Liver (tissue), 8 donors: ENCODE measurements at regions not wholly inside any gene's neighbourhood (a gene's known extent, or its start where the extent isn't known, plus 50 kb on each side); places are given as distances from the start of the nearest gene placed in this dataset.

ENCODE experiments used
- DNase-seq: peaks from one replicate; pipeline ENCODE4 v3.0.0-alpha.2; 2017; ENCODE audit warnings: low spot score
- H3K27ac ChIP-seq, 2 donors: one replicate each; pipeline ENCODE4 v1.7.0; 2013; ENCODE audit warnings: inconsistent platforms in 2 of 2, low read length in 2 of 2, control low read depth in 1 of 2, low read depth in 1 of 2, mild to moderate bottlenecking in 1 of 2
- H3K27me3 ChIP-seq, 4 donors: one replicate each; pipeline versions ENCODE4 v1.6.1 to v1.7.0; 2013; ENCODE audit warnings: low read length in 3 of 4, inconsistent platforms in 1 of 4, mild to moderate bottlenecking in 1 of 4, moderate library complexity in 1 of 4; ENCODE audit not compliant: control insufficient read depth in 4 of 4, insufficient read depth in 4 of 4
- H3K36me3 ChIP-seq, 4 donors: one replicate each; pipeline versions ENCODE4 v1.6.1 to v1.7.0; 2013; ENCODE audit warnings: low read length in 3 of 4, mild to moderate bottlenecking in 3 of 4, low read depth in 1 of 4, moderate library complexity in 1 of 4; ENCODE audit not compliant: control insufficient read depth in 4 of 4, insufficient read depth in 3 of 4
- H3K4me1 ChIP-seq, 4 donors: one replicate each; pipeline versions ENCODE4 v1.6.1 to v1.7.0; 2013; ENCODE audit warnings: low read length in 3 of 4, mild to moderate bottlenecking in 3 of 4, moderate library complexity in 1 of 4; ENCODE audit not compliant: control insufficient read depth in 4 of 4, insufficient read depth in 4 of 4
- H3K4me3 ChIP-seq, 3 donors: one replicate each; pipeline versions ENCODE4 v1.6.1 to v1.7.0; 2013; ENCODE audit warnings: low read length in 3 of 3, control low read depth in 1 of 3, low read depth in 1 of 3, mild to moderate bottlenecking in 1 of 3
- H3K9ac ChIP-seq, 2 donors: one replicate each; pipeline ENCODE4 v1.7.0; 2013; ENCODE audit warnings: low read length in 2 of 2, mild to moderate bottlenecking in 2 of 2, moderate library complexity in 2 of 2, control low read depth in 1 of 2, low read depth in 1 of 2
- H3K9me3 ChIP-seq, 4 donors: one replicate each; pipeline versions ENCODE4 v1.6.1 to v1.7.0; 2013; ENCODE audit warnings: low read length in 3 of 4; ENCODE audit not compliant: control insufficient read depth in 4 of 4
- EGR1 ChIP-seq, 2 donors: IDR thresholded peaks; 2 replicates each; pipeline ENCODE4 v1.6.1; 2016 to 2018; ENCODE audit warnings: antibody characterized with exemption in 2 of 2, low read depth in 2 of 2
- FOXA1 ChIP-seq: IDR thresholded peaks from 2 replicates; pipeline ENCODE4 v1.6.1; 2016; ENCODE audit warnings: antibody characterized with exemption
- FOXA2 ChIP-seq: IDR thresholded peaks from 2 replicates; pipeline ENCODE4 v1.6.1; 2016; ENCODE audit warnings: antibody characterized with exemption
- GABPA ChIP-seq, 2 donors: IDR thresholded peaks in 1 of 2; conservative IDR thresholded peaks in 1 of 2; 2 replicates each; pipeline ENCODE4 v1.6.1; 2016; ENCODE audit warnings: antibody characterized with exemption in 2 of 2, mild to moderate bottlenecking in 1 of 2, moderate library complexity in 1 of 2
- HNF4A ChIP-seq, 2 donors: conservative IDR thresholded peaks; 2 replicates each; pipeline ENCODE4 v1.6.1; 2016; ENCODE audit warnings: antibody characterized with exemption in 2 of 2, mild to moderate bottlenecking in 2 of 2
- HNF4G ChIP-seq: IDR thresholded peaks from 2 replicates; pipeline ENCODE4 v1.6.1; 2016; ENCODE audit warnings: antibody characterized with exemption
- JUND ChIP-seq, 2 donors: IDR thresholded peaks; 2 replicates each; pipeline ENCODE4 v1.6.1; 2016; ENCODE audit warnings: antibody characterized with exemption in 2 of 2
- NR2F2 ChIP-seq: IDR thresholded peaks from 2 replicates; pipeline ENCODE4 v1.6.1; 2016; ENCODE audit warnings: antibody characterized with exemption
- RAD21 ChIP-seq, 2 donors: IDR thresholded peaks; 2 replicates each; pipeline ENCODE4 v1.6.1; 2016; ENCODE audit warnings: antibody characterized with exemption in 2 of 2, mild to moderate bottlenecking in 2 of 2
- RXRA ChIP-seq, 2 donors: IDR thresholded peaks; 2 replicates each; pipeline ENCODE4 v1.6.1; 2017 to 2018; ENCODE audit warnings: antibody characterized with exemption in 2 of 2, mild to moderate bottlenecking in 1 of 2
- SP1 ChIP-seq: IDR thresholded peaks from 2 replicates; pipeline ENCODE4 v1.6.1; 2018; ENCODE audit warnings: antibody characterized with exemption, mild to moderate bottlenecking
- TAF1 ChIP-seq: conservative IDR thresholded peaks from 2 replicates; pipeline ENCODE4 v1.6.1; 2016; ENCODE audit warnings: antibody characterized with exemption, mild to moderate bottlenecking
- YY1 ChIP-seq: IDR thresholded peaks from 2 replicates; pipeline ENCODE4 v1.6.1; 2016; ENCODE audit warnings: antibody characterized with exemption, mild to moderate bottlenecking
- WGBS: extraction: QIAGEN DNeasy Blood & Tissue Kit; methylation state at CpG from one replicate; pipeline ENCODE4 v1.1.7; 2013; 5-methylcytosine and 5-hydroxymethylcytosine counted together
- TF ChIP-seq, protein P1 (sequence below): IDR thresholded peaks from 2 replicates; pipeline ENCODE4 v1.6.1; 2016; ENCODE audit warnings: antibody characterized with exemption
- TF ChIP-seq, protein P2 (sequence below): IDR thresholded peaks from 2 replicates; pipeline ENCODE4 v1.6.1; 2016; ENCODE audit warnings: antibody characterized with exemption
- TF ChIP-seq, protein P3 (sequence below): IDR thresholded peaks from 2 replicates; pipeline ENCODE4 v1.6.1; 2016; ENCODE audit warnings: antibody characterized with exemption, mild to moderate bottlenecking
- TF ChIP-seq, protein P4 (sequence below): fragments of 150-350 bp; IDR thresholded peaks from 2 replicates; pipeline ENCODE4 v1.5.1; 2017; ENCODE audit warnings: improper control_type of control experiment, low read depth, low read length; ENCODE audit not compliant: missing input control
- TF ChIP-seq, protein P5 (sequence below): IDR thresholded peaks from 2 replicates; pipeline ENCODE4 v1.6.1; 2016; ENCODE audit warnings: antibody characterized with exemption
- donor health status: healthy.
- donor health status: healthy.
- donor health status: healthy.
- donor health status: healthy.
- donor health status: healthy.

DNA sequence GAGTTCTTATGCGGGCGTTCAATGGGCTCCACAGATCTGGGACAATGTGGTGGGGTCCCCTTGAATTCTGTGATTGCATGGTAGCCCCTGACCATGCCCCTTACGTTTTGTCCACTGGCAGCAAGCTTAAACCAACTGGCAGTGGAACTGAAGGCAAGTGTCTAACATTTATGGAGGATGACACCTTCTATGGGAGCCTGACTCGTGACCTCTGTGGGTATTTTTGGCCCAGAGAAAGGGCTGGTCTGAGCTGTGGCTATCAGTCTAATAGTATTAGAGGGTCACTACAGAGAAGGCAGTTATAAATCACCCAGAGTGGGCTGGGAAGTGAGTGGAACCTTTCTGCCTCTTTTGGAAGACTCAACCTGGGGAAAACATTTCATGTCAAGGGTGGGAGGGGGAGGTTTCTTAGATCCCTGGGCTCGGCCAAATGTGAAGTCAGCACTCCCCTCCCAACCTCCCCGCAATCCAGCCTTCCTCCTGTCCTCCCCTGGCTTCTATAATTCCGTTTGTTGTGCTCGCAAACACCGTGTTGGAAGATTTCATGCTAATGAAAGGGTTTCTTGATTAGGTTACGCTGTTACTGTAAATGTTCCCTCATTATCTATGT is 322.7 kb downstream of the RPS24 start:
- H3K9ac ChIP-seq = no peak overlapping the region
- DNase-seq = no peak
- H3K36me3 ChIP-seq = no peaks in the 10 kb centered on the region
- H3K4me3 ChIP-seq = no peak overlapping the region
- peaks cover 0 to 4% (median 0%) of the 10 kb centered on the region in 4 donors for H3K4me1 ChIP-seq
- TF ChIP-seq NR2F2 (no peak), RAD21 (IDR thresholded peaks at IDR 0.05) (no peak), HNF4G (no peak), YY1 (no peak), FOXA1 (no peak), JUND (IDR thresholded peaks at IDR 0.05) (no peak), FOXA2 (no peak), HNF4A (conservative IDR thresholded peaks at IDR 0.05) (no peak), TAF1 (no peak), RXRA (IDR thresholded peaks at IDR 0.05) (no peak), EGR1 (IDR thresholded peaks at IDR 0.05; ENCODE audit: low read depth in 2 of 2) (no peak), GABPA (IDR thresholded peaks at IDR 0.05 in 1 of 2, conservative IDR thresholded peaks at IDR 0.05 in 1 of 2) (no peak), SP1 (no peak)
- TF ChIP-seq, protein P1, sequence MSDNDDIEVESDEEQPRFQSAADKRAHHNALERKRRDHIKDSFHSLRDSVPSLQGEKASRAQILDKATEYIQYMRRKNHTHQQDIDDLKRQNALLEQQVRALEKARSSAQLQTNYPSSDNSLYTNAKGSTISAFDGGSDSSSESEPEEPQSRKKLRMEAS = no peak
- TF ChIP-seq, protein P2, sequence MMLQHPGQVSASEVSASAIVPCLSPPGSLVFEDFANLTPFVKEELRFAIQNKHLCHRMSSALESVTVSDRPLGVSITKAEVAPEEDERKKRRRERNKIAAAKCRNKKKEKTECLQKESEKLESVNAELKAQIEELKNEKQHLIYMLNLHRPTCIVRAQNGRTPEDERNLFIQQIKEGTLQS = no peak
- TF ChIP-seq, protein P3, sequence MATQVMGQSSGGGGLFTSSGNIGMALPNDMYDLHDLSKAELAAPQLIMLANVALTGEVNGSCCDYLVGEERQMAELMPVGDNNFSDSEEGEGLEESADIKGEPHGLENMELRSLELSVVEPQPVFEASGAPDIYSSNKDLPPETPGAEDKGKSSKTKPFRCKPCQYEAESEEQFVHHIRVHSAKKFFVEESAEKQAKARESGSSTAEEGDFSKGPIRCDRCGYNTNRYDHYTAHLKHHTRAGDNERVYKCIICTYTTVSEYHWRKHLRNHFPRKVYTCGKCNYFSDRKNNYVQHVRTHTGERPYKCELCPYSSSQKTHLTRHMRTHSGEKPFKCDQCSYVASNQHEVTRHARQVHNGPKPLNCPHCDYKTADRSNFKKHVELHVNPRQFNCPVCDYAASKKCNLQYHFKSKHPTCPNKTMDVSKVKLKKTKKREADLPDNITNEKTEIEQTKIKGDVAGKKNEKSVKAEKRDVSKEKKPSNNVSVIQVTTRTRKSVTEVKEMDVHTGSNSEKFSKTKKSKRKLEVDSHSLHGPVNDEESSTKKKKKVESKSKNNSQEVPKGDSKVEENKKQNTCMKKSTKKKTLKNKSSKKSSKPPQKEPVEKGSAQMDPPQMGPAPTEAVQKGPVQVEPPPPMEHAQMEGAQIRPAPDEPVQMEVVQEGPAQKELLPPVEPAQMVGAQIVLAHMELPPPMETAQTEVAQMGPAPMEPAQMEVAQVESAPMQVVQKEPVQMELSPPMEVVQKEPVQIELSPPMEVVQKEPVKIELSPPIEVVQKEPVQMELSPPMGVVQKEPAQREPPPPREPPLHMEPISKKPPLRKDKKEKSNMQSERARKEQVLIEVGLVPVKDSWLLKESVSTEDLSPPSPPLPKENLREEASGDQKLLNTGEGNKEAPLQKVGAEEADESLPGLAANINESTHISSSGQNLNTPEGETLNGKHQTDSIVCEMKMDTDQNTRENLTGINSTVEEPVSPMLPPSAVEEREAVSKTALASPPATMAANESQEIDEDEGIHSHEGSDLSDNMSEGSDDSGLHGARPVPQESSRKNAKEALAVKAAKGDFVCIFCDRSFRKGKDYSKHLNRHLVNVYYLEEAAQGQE = no peak
- TF ChIP-seq, protein P4, sequence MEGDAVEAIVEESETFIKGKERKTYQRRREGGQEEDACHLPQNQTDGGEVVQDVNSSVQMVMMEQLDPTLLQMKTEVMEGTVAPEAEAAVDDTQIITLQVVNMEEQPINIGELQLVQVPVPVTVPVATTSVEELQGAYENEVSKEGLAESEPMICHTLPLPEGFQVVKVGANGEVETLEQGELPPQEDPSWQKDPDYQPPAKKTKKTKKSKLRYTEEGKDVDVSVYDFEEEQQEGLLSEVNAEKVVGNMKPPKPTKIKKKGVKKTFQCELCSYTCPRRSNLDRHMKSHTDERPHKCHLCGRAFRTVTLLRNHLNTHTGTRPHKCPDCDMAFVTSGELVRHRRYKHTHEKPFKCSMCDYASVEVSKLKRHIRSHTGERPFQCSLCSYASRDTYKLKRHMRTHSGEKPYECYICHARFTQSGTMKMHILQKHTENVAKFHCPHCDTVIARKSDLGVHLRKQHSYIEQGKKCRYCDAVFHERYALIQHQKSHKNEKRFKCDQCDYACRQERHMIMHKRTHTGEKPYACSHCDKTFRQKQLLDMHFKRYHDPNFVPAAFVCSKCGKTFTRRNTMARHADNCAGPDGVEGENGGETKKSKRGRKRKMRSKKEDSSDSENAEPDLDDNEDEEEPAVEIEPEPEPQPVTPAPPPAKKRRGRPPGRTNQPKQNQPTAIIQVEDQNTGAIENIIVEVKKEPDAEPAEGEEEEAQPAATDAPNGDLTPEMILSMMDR = no peak
- TF ChIP-seq, protein P5, sequence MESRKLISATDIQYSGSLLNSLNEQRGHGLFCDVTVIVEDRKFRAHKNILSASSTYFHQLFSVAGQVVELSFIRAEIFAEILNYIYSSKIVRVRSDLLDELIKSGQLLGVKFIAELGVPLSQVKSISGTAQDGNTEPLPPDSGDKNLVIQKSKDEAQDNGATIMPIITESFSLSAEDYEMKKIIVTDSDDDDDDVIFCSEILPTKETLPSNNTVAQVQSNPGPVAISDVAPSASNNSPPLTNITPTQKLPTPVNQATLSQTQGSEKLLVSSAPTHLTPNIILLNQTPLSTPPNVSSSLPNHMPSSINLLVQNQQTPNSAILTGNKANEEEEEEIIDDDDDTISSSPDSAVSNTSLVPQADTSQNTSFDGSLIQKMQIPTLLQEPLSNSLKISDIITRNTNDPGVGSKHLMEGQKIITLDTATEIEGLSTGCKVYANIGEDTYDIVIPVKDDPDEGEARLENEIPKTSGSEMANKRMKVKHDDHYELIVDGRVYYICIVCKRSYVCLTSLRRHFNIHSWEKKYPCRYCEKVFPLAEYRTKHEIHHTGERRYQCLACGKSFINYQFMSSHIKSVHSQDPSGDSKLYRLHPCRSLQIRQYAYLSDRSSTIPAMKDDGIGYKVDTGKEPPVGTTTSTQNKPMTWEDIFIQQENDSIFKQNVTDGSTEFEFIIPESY = no peak
- no peaks in the 10 kb centered on the region for H3K9me3 ChIP-seq
- 91% methylated on average over 10 of the region's 10 CpGs for WGBS
- H3K27me3 ChIP-seq = peaks cover 0 to 2% (median 0%) of the 10 kb centered on the region in 4 donors
- H3K27ac ChIP-seq = no peak overlapping the region
